Mesodermal cell (in vitro differentiated cells): ENCODE measurements at regions not wholly inside any gene's neighbourhood (a gene's known extent, or its start where the extent isn't known, plus 50 kb on each side); places are given as distances from the start of the nearest gene placed in this dataset.

Experiments
- H3K27ac ChIP-seq: 2 replicates; pipeline ENCODE4 v1.7.0; 2013; ENCODE audit warnings: mild to moderate bottlenecking, low read depth, low read length, moderate library complexity; ENCODE audit not compliant: severe bottlenecking
- H3K36me3 ChIP-seq: 2 replicates; pipeline ENCODE4 v1.7.1; 2013; ENCODE audit warnings: mild to moderate bottlenecking, low read length, moderate library complexity; ENCODE audit not compliant: control insufficient read depth, insufficient read depth
- H3K4me1 ChIP-seq: one replicate; pipeline ENCODE4 v1.7.1; 2013; ENCODE audit warnings: mild to moderate bottlenecking, low read length; ENCODE audit not compliant: insufficient read depth, control insufficient read depth, poor library complexity, severe bottlenecking
- H3K4me3 ChIP-seq: 2 replicates; pipeline ENCODE4 v1.7.0; 2013; ENCODE audit warnings: low read length, control low read depth, mild to moderate bottlenecking; ENCODE audit not compliant: insufficient read depth, poor library complexity, severe bottlenecking; ENCODE audit errors: extremely low read depth
- H3K9me3 ChIP-seq: 2 replicates; pipeline ENCODE4 v1.7.1; 2013; ENCODE audit warnings: mild to moderate bottlenecking, low read length, moderate library complexity; ENCODE audit not compliant: control insufficient read depth
- WGBS, 2 experiments: methylation state at CpG; one replicate each; pipeline ENCODE4 v1.1.5; 2013; ENCODE audit warnings: missing lambda C conversion rate in 2 of 2; ENCODE audit not compliant: insufficient coverage in 2 of 2; 5-methylcytosine and 5-hydroxymethylcytosine counted together

- H3K4me3 ChIP-seq, result no peak overlapping the region
- H3K27ac ChIP-seq, result no peak overlapping the region
- no peaks in the 10 kb centered on the region for H3K9me3 ChIP-seq
- H3K4me1 ChIP-seq, result no peaks in the 10 kb centered on the region
- WGBS, 2 experiments, result 80 to 82% methylated on average over 5 to 7 of the region's 7 CpGs
- H3K36me3 ChIP-seq, result no peaks in the 10 kb centered on the region
Observed at GRCh38 chr22:48173773-48174160, 1411.3 kb downstream of the TBC1D22A start.

DNA sequence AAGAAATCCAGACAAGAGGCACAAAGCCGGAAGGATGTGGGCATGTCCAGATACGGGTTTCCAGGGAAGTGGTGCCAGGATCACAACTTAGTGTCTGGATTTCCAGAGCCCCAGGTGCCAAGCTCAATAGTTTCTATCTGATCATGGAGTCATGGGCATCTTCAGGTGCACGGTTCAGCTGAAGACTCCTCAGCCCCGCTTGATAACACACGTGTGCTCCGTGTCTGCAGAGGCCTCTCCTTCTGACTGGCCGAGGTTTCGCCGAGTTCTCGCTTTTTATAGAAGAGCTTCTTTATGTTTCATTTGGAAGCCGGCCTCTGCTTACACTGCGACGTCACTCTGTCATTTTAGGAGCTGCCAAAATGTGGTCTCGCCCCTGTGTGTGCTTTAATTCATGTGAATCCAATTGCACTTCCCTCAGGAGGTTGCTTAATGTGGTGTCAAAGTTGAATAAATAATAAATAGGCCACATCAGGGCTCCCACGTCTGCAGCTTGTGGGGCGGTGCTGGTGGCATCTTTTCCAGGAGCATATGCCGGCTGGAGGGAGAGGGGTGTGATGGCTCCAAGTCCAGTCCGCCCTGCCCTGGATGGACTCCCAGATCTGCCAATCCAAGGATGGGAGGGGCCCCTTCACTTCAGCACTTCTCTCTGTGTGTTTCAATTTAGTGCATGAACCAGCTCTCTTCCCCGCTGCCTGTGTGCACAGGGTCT is 1410.8 kb downstream of the TBC1D22A start:
- H3K4me1 ChIP-seq, result no peaks in the 10 kb centered on the region
- no peak overlapping the region for H3K4me3 ChIP-seq
- no peak overlapping the region for H3K27ac ChIP-seq
- WGBS, 2 experiments, result 89 to 91% methylated on average over 16 to 18 of the region's 19 CpGs
- no peaks in the 10 kb centered on the region for H3K9me3 ChIP-seq
- no peaks in the 10 kb centered on the region for H3K36me3 ChIP-seq

- Histone ChIP-seq H3K4me1 (no peaks in the 10 kb centered on the region), H3K9me3 (no peaks in the 10 kb centered on the region), H3K4me3 (no peak overlapping the region), H3K36me3 (no peaks in the 10 kb centered on the region), H3K27ac (no peak overlapping the region)
- WGBS, 2 experiments, result 65 to 67% methylated on average over 6 of the region's 7 CpGs
Observed at GRCh38 chr22:48171271-48171691, 1408.8 kb downstream of the TBC1D22A start.

DNA sequence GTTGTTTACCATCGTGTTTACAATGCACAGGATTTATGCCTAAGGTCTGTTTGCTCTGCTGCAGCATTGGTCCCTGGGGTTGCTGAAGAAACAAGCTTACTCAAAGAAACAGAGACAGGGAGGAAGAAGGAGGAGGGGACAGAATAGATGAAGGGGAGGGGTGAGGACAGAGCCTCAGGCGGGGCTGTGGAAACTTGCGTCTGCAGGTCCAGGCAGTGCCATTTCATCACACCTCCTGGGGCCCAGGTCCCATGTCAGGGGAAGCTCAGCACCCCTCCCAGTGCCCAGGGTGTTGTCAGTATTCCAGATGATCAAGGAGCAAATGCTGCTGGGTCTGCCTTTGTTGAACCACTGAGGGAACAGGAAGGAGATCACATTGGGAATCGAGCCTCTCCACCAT is 1406.8 kb downstream of the TBC1D22A start:
- no peaks in the 10 kb centered on the region for H3K4me1 ChIP-seq
- H3K9me3 ChIP-seq, result no peaks in the 10 kb centered on the region
- H3K4me3 ChIP-seq, result no peak overlapping the region
- H3K36me3 ChIP-seq, result no peaks in the 10 kb centered on the region
- WGBS, 2 experiments, result 55 to 61% methylated on average over 2 to 3 of the region's 4 CpGs
- no peak overlapping the region for H3K27ac ChIP-seq

- WGBS, 2 experiments, result 75 to 88% methylated on average over 4 to 5 of the region's 6 CpGs
- no peak overlapping the region for H3K4me3 ChIP-seq
- H3K36me3 ChIP-seq, result no peaks in the 10 kb centered on the region
- H3K4me1 ChIP-seq, result no peaks in the 10 kb centered on the region
- H3K27ac ChIP-seq, result no peak overlapping the region
- no peaks in the 10 kb centered on the region for H3K9me3 ChIP-seq
Observed at GRCh38 chr22:48167238-48167637, 1404.8 kb downstream of the TBC1D22A start.

DNA sequence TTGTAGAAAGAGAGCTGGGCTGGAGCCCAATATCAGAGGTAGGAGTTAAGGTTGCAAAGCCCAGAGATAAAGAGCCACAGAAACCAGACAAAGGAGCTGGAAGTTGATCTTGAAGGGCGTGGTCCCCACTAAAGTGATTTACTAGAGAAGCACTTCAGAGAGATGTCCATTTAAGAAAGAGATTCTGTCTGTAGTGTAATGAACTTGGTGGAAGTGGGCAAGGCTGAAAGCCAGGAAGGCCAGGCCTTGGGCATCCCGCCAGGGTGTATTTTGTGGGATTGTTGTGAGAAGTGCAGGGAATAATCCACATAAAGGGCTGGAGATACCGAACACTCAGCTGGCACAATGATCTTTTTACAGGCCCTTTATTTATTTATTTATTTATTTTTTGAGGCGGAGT is 1398.8 kb downstream of the TBC1D22A start:
- WGBS, 2 experiments, result 57 to 90% methylated on average over 1 to 2 of the region's 4 CpGs
- H3K36me3 ChIP-seq, result no peaks in the 10 kb centered on the region
- no peak overlapping the region for H3K27ac ChIP-seq
- H3K4me1 ChIP-seq, result no peaks in the 10 kb centered on the region
- no peaks in the 10 kb centered on the region for H3K9me3 ChIP-seq
- no peak overlapping the region for H3K4me3 ChIP-seq

- H3K9me3 ChIP-seq, result no peaks in the 10 kb centered on the region
- H3K27ac ChIP-seq, result no peak overlapping the region
- WGBS, 2 experiments, result 92 to 94% methylated on average over 8 to 10 of the region's 11 CpGs
Observed at GRCh38 chr22:48157676-48158075, 1395.2 kb downstream of the TBC1D22A start.

GRCh38 chr22:48156603-48157355 is 1394.3 kb downstream of the TBC1D22A start:
- Histone ChIP-seq H3K4me1 (no peaks in the 10 kb centered on the region), H3K4me3 (no peak overlapping the region), H3K27ac (no peak overlapping the region), H3K36me3 (no peaks in the 10 kb centered on the region), H3K9me3 (no peaks in the 10 kb centered on the region)
- WGBS, 2 experiments, result 89 to 91% methylated on average over 6 to 8 of the region's 12 CpGs

More at GRCh38 chr22:48157676-48158075, 1395.2 kb downstream of the TBC1D22A start:
- no peaks in the 10 kb centered on the region for H3K4me1 ChIP-seq
- H3K36me3 ChIP-seq, result no peaks in the 10 kb centered on the region
- no peak overlapping the region for H3K4me3 ChIP-seq

DNA sequence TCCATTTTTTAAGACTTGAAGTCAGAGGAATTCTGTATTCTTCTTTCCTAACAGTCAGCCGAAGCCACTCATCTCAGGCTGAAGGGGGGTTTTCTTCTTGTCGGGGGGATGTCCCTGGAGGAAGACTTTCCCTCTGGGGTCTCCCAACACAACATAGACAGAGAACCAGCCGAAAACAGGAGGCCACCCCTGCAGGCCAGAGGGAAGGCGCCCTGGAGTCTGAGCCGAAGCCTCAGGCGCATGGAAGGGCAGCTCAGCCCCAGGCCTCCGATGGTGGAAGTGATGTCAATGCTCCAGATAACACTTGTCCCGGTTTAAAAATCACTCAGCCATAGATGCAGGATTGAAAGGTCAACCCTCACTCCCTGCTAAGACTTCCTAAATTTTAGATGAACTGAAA is 1393.0 kb downstream of the TBC1D22A start:
- no peaks in the 10 kb centered on the region for H3K9me3 ChIP-seq
- no peak overlapping the region for H3K4me3 ChIP-seq
- 90 to 91% methylated on average over 4 to 5 of the region's 8 CpGs for WGBS, 2 experiments
- no peak overlapping the region for H3K27ac ChIP-seq
- no peaks in the 10 kb centered on the region for H3K4me1 ChIP-seq
- H3K36me3 ChIP-seq, result no peaks in the 10 kb centered on the region

- H3K36me3 ChIP-seq, result no peaks in the 10 kb centered on the region
- H3K9me3 ChIP-seq, result no peaks in the 10 kb centered on the region
- no peaks in the 10 kb centered on the region for H3K4me1 ChIP-seq
- no peak overlapping the region for H3K27ac ChIP-seq
- H3K4me3 ChIP-seq, result no peak overlapping the region
- 92 to 93% methylated on average over 6 to 8 of the region's 8 CpGs for WGBS, 2 experiments
Observed at GRCh38 chr22:48154943-48155240, 1392.4 kb downstream of the TBC1D22A start.
